ENCODE measurements at regions not wholly inside any gene's neighbourhood (a gene's known extent, or its start where the extent isn't known, plus 50 kb on each side); places are given as distances from the start of the nearest gene placed in this dataset.

- H3K4me1 Mint-ChIP-seq (ENCODE audit: low read depth), result peaks cover 6% of the 10 kb centered on the region
- no peak overlapping the region for H3K4me3 Mint-ChIP-seq
- no peaks in the 10 kb centered on the region for H3K27me3 Mint-ChIP-seq (ENCODE audit: low read depth)
- H3K27ac Mint-ChIP-seq, result no peak overlapping the region
- H3K9me3 Mint-ChIP-seq, result peaks cover 11% of the 10 kb centered on the region
- H3K36me3 Mint-ChIP-seq (ENCODE audit: low read depth), result peaks cover 5% of the 10 kb centered on the region
These were observed 198.2 kb upstream of the FGGY start for GRCh38 chr1:59098655-59099054.

- H3K4me1 Mint-ChIP-seq (ENCODE audit: low read depth), result peaks cover 2% of the 10 kb centered on the region
- H3K9me3 Mint-ChIP-seq, result peaks cover 11% of the 10 kb centered on the region
- no peaks in the 10 kb centered on the region for H3K27me3 Mint-ChIP-seq (ENCODE audit: low read depth)
- H3K36me3 Mint-ChIP-seq (ENCODE audit: low read depth), result peaks cover 3% of the 10 kb centered on the region
- no peak overlapping the region for H3K27ac Mint-ChIP-seq
- H3K4me3 Mint-ChIP-seq, result no peak overlapping the region
These were observed 196.1 kb upstream of the FGGY start for GRCh38 chr1:59100708-59101374.

GRCh38 chr1:59101518-59101917 lies 195.4 kb upstream of the FGGY start:
- no peak overlapping the region for H3K4me3 Mint-ChIP-seq
- H3K36me3 Mint-ChIP-seq (ENCODE audit: low read depth), result peaks cover 3% of the 10 kb centered on the region
- no peak overlapping the region for H3K27ac Mint-ChIP-seq
- H3K9me3 Mint-ChIP-seq, result peaks cover 11% of the 10 kb centered on the region
- no peaks in the 10 kb centered on the region for H3K27me3 Mint-ChIP-seq (ENCODE audit: low read depth)
- peaks cover 2% of the 10 kb centered on the region for H3K4me1 Mint-ChIP-seq (ENCODE audit: low read depth)

GRCh38 chr1:59103457-59103856 lies 193.4 kb upstream of the FGGY start:
- Mint-ChIP-seq H3K36me3 (ENCODE audit: low read depth) (peaks cover 3% of the 10 kb centered on the region), H3K4me3 (no peak overlapping the region), H3K27me3 (ENCODE audit: low read depth) (no peaks in the 10 kb centered on the region), H3K4me1 (ENCODE audit: low read depth) (peaks cover 2% of the 10 kb centered on the region), H3K27ac (no peak overlapping the region), H3K9me3 (peaks cover 11% of the 10 kb centered on the region)

GRCh38 chr1:59104191-59104760 lies 192.6 kb upstream of the FGGY start:
- H3K4me3 Mint-ChIP-seq, result no peak overlapping the region
- H3K4me1 Mint-ChIP-seq (ENCODE audit: low read depth), result peaks cover 2% of the 10 kb centered on the region
- peaks cover 3% of the 10 kb centered on the region for H3K36me3 Mint-ChIP-seq (ENCODE audit: low read depth)
- no peak overlapping the region for H3K27ac Mint-ChIP-seq
- H3K9me3 Mint-ChIP-seq, result peaks cover 11% of the 10 kb centered on the region
- no peaks in the 10 kb centered on the region for H3K27me3 Mint-ChIP-seq (ENCODE audit: low read depth)

- Mint-ChIP-seq H3K36me3 (ENCODE audit: low read depth) (peaks cover 3% of the 10 kb centered on the region), H3K9me3 (peaks cover 11% of the 10 kb centered on the region), H3K4me3 (no peak overlapping the region), H3K4me1 (ENCODE audit: low read depth) (peaks cover 2% of the 10 kb centered on the region), H3K27ac (no peak overlapping the region), H3K27me3 (ENCODE audit: low read depth) (no peaks in the 10 kb centered on the region)
These were observed 191.1 kb upstream of the FGGY start for GRCh38 chr1:59105548-59106507.

- Mint-ChIP-seq H3K36me3 (ENCODE audit: low read depth) (no peaks in the 10 kb centered on the region), H3K4me1 (ENCODE audit: low read depth) (no peaks in the 10 kb centered on the region), H3K9me3 (no peaks in the 10 kb centered on the region), H3K4me3 (no peak overlapping the region), H3K27ac (no peak overlapping the region), H3K27me3 (ENCODE audit: low read depth) (no peaks in the 10 kb centered on the region)
These were observed 189.4 kb upstream of the FGGY start for GRCh38 chr1:59107516-59107915.

GRCh38 chr1:59107916-59108315 lies 189.0 kb upstream of the FGGY start:
- Mint-ChIP-seq H3K4me1 (ENCODE audit: low read depth) (no peaks in the 10 kb centered on the region), H3K27me3 (ENCODE audit: low read depth) (no peaks in the 10 kb centered on the region), H3K27ac (no peak overlapping the region), H3K9me3 (no peaks in the 10 kb centered on the region), H3K4me3 (no peak overlapping the region), H3K36me3 (ENCODE audit: low read depth) (no peaks in the 10 kb centered on the region)

GRCh38 chr1:59108481-59109317 lies 188.2 kb upstream of the FGGY start:
- Mint-ChIP-seq H3K27ac (no peak overlapping the region), H3K4me1 (ENCODE audit: low read depth) (no peaks in the 10 kb centered on the region), H3K9me3 (no peaks in the 10 kb centered on the region), H3K4me3 (no peak overlapping the region), H3K27me3 (ENCODE audit: low read depth) (no peaks in the 10 kb centered on the region), H3K36me3 (ENCODE audit: low read depth) (no peaks in the 10 kb centered on the region)

GRCh38 chr1:59110271-59110670 lies 186.6 kb upstream of the FGGY start:
- Mint-ChIP-seq H3K4me3 (no peak overlapping the region), H3K9me3 (no peaks in the 10 kb centered on the region)

GRCh38 chr1:59113876-59114457 lies 182.9 kb upstream of the FGGY start:
- Mint-ChIP-seq H3K9me3 (no peaks in the 10 kb centered on the region), H3K36me3 (ENCODE audit: low read depth) (peaks cover 3% of the 10 kb centered on the region), H3K27me3 (ENCODE audit: low read depth) (peaks cover 36% of the 10 kb centered on the region), H3K4me1 (ENCODE audit: low read depth) (peaks cover 4% of the 10 kb centered on the region), H3K4me3 (no peak overlapping the region), H3K27ac (no peak overlapping the region)

More at GRCh38 chr1:59110271-59110670, 186.6 kb upstream of the FGGY start:
- Mint-ChIP-seq H3K4me1 (ENCODE audit: low read depth) (no peaks in the 10 kb centered on the region), H3K27ac (no peak overlapping the region), H3K27me3 (ENCODE audit: low read depth) (peaks cover 8% of the 10 kb centered on the region), H3K36me3 (ENCODE audit: low read depth) (no peaks in the 10 kb centered on the region)

GRCh38 chr1:59115865-59116264 lies 181.0 kb upstream of the FGGY start:
- H3K4me3 Mint-ChIP-seq, result no peak overlapping the region
- H3K4me1 Mint-ChIP-seq (ENCODE audit: low read depth), result peaks cover 4% of the 10 kb centered on the region
- H3K27ac Mint-ChIP-seq, result no peak overlapping the region
- peaks cover 40% of the 10 kb centered on the region for H3K27me3 Mint-ChIP-seq (ENCODE audit: low read depth)
- H3K9me3 Mint-ChIP-seq, result no peaks in the 10 kb centered on the region
- H3K36me3 Mint-ChIP-seq (ENCODE audit: low read depth), result peaks cover 3% of the 10 kb centered on the region

- peaks cover 3% of the 10 kb centered on the region for H3K36me3 Mint-ChIP-seq (ENCODE audit: low read depth)
- H3K4me1 Mint-ChIP-seq (ENCODE audit: low read depth), result peaks cover 4% of the 10 kb centered on the region
These were observed 179.9 kb upstream of the FGGY start for GRCh38 chr1:59116920-59117542.

More at GRCh38 chr1:59116920-59117542, 179.9 kb upstream of the FGGY start:
- Mint-ChIP-seq H3K9me3 (no peaks in the 10 kb centered on the region), H3K4me3 (no peak overlapping the region), H3K27me3 (ENCODE audit: low read depth) (peaks cover 45% of the 10 kb centered on the region), H3K27ac (no peak overlapping the region)
